HG03025 (cell line): ENCODE measurements at regions not wholly inside any gene's neighbourhood (a gene's known extent, or its start where the extent isn't known, plus 50 kb on each side); places are given as distances from the start of the nearest gene placed in this dataset.

Experiments
- ATAC-seq: cut with Tn5 transposase; IDR thresholded peaks from one replicate; pipeline ENCODE4 v1.9.1; 2021; ENCODE audit warnings: mild to moderate bottlenecking, moderate library complexity; ENCODE audit not compliant: unreplicated experiment, low FRiP score

DNA sequence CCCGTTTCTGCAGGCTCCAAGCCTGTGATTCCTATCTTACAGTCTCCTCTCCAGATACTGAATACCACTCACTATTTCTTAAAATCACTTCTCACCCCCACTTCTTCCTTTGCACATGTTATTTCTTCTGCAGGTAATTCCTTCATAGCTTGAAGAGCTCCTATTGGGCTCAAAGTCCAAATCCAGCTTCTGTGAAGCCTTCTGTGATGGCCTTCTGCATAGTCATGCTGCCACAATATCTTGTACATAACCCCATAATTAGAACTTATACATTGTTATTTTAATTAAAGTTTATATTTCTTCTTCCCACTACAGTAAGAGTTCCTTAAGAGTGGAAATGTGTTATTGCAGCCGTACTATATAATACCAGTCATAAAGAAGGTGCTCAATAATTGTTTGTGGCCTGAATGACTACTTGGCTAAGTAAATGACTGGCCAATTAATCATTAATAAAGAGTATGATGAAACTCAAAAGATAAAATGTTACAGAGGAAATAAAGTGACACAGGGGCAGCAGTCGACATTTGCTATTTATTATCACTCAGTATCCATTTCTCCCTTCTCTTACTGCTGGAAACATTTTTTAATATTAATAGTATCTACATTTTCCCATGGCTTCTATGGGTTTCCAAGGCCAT is 886.6 kb downstream of the TTLL7 start:
- no peak for ATAC-seq

DNA sequence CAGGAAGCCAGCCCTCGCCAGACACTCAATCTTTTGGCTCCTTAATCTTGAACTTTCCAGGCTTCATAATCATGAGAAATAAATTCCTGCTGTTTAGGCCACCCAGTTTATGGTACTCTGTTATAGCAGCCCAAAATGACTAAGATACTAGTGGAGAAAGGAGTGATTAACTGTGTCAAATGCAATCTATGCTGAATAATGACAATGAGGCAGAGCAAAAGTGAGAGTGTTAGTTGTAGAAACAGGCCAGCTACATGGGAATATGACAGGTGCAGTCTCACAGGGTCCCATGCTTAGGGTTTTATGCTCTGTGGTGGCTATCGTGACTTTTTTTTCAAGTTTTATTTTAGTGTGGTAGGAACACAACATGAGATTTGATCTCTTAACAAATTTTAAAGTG is 888.8 kb downstream of the TTLL7 start:
- ATAC-seq: no peak

DNA sequence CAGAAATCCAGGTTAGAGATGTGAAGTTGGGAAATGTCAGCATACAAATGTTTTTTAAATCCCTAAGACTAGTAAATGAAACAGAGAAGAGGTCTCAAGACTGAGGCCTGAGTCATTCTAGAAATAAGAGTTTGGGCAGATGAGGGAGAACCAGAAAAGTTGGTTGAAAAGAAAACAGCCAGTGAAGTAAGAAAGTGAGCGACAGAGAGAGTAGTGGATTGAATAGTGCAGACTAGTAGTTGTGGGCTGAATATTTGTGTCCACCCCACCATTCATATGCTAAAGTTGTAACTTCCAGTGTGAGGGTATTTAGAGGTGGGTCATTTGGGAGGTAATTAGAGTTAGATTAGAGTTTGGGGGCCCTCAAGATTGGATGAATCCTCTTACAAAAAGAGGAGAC is 889.2 kb downstream of the TTLL7 start:
- ATAC-seq: no peak

DNA sequence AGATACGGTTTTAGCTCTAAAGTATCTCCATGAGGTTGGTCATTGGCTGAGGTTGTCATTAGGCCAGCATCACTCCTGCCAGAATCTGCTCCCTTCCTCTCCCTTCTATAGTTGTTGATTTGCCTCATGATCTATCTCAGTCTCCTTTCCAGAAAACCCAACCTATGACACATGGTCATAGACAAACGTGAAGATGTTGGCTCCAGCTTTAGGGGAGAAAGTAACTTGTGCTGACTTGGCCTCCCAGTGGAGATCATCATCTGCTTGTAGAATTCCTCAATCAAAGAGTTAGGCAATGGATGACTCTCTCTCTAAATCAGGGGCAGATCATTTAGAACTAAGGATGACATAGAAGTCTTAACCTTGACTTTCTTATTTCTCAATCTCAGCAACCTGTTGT is 894.4 kb downstream of the TTLL7 start:
- ATAC-seq: no peak

DNA sequence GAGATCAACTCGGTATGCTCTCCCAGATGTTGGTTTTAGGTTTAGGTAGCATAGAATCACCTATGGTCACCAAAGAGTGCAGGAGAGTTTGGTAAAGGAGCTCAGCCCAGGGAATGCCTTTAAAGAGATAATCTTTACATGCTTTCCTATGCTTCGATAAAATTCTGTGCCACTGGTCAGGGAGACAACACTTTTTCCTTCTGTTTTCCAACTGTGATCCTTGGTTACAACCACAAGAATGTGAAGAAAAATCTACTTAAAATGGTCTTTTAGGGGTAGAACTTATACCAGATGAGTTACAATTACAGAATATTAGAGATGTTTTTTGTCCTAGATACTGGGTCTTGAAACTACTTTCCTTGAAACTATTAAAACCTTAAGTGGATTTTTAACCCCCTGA is 895.6 kb downstream of the TTLL7 start:
- no peak for ATAC-seq

DNA sequence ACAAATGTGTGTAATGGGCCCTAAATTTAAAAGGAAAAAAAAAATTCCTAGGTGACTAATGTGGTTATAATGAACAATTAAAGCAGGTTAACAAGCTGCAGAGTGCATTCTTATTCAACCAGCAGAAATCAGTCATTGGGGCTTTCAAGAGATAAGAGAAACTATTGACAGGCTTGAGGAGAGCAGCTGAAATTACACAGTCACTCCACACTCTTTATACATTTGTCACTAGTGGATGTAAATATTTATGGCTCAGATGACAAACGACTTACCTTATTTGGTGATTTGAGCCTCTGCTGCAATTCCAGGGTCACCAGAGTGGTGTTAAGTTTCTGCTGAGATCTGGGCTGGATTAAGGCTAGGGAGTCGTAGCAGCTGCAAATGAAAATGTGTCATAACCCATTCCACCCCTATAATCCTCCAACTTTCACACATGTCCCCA is 896.3 kb downstream of the TTLL7 start:
- ATAC-seq: no peak

DNA sequence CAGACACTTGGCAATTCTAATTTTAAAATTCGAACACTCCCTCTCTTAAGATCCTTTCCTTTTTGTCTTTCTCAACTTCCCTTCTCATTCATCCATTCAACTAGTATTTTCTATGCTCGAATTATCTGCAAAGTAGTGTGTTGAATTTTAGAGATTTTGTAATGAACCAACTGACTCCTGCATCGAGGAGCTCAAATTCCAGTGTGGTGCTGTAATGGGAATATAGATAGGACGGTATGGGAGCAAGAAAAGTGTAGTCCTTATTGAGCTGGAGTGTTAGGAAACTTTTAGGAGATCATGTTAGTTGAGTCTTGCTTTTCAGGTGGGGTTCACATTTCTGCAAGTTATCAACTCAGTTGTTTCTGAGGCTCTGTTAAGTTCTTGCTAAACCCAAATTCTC is 897.5 kb downstream of the TTLL7 start:
- no peak for ATAC-seq

DNA sequence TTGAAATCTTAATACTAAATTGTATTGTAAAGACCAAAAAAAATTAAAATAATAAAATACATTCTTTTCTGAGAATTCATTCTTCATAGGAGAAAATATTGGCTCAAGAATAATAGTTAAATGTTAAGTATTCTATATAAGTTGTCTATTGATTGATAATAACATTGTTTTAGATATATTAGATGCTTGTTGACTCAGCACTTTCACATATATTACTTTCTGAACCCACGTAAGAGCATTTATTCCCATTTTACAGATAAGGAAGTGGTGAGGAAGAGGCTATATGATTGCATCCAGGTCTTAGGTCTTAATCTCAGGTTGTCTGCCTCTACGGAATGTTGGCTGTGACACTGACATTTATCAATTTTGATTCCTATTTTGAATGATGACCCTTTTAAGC is 898.8 kb downstream of the TTLL7 start:
- ATAC-seq: no peak

DNA sequence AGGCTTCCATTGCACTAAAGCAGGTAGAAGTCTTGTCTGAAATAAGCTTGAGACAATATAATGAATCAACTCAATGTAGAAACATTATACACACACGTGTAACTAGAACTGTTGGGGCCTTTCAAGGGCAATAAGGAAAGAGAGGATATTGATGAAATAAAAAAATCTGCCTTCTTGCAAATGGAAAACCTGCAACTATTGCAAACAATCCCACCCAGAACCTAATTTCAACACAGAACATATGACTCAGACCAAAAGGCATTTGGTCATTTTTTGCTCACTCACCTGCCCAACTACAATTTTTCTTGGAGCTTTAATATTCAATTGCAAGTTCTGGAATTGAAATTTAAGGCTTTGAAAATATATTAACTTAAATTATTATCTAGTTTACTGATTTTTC is 900.1 kb downstream of the TTLL7 start:
- no peak for ATAC-seq

DNA sequence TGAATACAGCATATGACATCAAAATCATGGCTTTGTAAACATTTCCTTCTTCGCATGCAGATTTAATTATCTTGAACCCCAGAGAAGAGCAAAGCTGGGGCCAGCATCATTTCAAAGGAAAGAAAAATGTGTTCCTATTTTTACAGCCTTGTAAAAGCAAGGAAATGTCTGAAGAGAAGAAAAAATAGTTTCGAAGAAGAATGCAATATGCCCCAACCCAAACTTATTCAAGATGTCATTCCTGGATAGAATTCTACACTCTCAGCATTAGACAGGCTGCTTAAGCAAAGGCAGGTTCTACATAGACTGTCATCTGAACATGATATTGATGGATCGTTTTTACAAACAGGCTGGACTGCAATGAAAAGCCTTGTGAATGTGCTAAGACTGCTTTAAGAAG is 900.8 kb downstream of the TTLL7 start:
- ATAC-seq: no peak

DNA sequence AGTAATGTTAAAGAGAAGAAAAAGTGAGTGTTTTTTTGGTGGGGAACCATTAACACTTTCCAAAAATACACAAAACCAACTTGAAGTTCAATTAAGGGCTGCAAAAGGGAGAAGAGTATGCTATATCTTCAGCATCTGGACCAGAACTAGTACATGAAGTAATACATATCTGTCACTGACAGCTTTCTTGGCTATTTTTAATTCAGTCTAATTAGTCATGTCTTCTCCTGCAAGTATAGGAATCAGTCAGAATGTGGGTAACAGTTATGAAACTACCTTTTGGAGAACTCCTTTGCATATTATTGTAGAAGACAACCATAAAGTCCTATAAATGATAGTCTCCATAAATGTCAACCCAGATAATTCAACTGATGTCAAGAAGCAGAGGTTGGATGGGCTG is 901.2 kb downstream of the TTLL7 start:
- ATAC-seq: no peak

DNA sequence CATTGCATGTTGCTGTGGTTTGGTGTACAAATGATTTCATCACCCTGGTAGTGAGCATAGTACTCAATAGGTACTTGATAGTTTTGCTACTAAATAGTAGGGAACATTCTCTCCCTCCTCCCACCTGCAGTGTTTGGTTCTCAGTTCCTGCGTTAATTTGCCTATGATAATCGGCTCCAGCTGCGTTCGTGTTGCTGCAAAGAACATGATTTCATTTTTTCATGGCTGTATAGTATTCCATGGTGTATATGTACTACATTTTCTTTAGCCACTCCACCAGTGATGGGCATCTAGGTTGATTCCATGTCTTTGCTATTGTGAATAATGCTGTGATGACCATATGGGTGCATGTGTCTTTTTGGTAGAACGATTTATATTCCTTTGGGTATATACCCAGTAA is 903.4 kb downstream of the TTLL7 start:
- no peak for ATAC-seq

DNA sequence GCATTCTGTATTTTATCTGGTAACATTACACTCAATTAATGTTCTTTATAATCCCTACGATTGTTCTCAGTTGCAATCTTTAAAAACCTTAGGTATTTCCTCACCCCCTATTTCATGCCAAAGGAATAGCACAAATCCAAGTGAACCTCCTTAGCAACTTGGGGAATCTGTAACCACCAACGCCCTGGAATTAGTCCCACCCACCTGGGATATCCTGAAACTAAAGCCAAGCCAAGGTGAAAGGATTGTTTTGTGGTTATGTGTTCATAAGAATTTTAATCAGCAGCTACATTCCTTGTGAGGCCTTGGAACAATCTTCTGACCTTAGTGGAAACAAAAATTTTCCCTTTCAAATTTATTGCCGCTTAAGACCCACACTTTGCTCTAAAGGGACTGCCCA is 908.7 kb downstream of the TTLL7 start:
- no peak for ATAC-seq

DNA sequence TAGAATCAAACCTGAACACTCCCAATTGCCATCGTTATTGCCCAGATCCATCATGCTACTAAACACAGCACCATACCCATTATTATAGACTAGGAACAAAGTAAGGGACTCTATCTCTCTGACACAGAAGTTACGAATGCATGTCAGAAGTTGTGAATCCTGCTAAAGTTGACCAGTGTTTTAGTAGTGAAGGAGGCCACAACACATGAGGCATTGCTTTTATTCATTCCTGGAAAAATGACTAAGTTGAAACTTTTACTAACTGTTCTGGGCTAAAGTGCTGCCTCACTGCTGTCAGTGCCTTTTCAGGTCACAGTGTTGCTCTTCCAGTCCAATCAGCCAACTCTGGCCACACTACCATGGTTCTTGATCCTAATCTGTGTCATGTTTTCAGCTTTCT is 911.1 kb downstream of the TTLL7 start:
- ATAC-seq: no peak

DNA sequence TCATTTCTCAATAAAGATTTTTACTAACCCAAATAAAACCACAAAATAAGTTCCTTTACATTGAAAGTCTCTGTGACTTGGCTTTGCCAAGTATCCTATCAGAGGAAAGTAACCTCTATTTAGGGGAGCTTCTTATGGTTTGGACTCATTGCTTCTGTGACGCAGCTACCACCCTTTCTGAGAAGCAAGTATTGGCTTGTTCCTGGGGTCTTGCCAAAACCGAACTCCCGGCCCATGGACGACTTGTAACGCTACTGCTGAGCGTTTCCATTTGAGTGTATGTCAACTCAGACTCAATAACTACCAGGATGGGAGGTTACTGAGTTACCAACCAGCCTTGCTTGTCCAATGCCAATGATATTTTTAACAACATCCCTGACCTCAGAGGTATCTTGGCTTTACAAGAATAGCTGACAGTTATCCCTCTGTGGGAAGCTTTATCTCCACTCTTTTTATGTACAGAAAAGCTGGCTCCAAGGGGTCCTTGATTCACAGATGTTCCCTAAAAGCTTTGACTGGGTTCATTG is 911.9 kb downstream of the TTLL7 start:
- ATAC-seq: no peak

DNA sequence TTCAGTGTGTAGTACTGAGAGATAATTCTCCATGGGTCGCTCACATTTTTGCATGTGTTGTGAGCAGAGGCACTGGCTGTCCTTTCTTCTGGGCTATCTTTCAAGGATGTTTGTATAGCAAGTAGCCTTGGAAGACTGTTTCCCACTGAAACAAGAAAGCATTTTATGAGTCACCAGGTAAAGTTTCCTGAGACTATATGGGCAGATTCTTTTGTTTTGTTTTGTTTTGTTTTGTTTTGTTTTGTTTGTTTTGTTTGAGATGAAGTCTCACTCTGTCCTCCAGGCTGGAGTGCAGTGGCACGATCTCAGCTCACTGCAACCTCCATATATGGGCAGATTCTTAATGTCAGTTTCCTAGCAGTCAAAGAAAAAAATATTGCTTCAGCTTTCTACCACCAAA is 912.6 kb downstream of the TTLL7 start:
- no peak for ATAC-seq

DNA sequence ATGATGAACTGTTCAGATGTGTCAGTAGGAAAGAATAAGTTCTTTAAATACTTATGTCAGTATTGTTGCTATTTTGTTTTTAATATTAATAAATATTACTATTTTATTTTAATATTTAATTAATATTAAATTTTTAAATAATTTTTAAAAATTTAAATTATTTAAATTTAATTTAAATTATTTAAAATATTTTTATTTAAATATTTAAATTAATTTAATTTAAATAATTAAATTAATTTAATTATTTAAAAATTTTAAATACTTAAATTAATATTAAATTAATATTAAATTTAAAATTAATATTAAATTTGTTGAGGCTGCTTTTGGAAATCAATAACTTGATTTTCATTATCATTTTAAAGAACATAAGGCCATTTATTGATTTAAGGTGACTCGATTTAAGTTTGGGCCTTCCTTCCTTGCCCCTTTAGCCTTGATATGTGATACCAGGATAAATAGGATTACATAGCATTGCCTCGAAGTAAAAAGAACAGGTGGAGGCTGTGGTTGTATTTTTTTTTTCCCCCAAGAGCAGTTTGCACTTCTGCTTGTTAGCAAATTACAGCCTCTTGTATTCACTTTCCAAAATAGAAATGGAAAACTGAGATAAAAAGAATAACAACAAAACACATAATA is 915.2 kb downstream of the TTLL7 start:
- no peak for ATAC-seq

DNA sequence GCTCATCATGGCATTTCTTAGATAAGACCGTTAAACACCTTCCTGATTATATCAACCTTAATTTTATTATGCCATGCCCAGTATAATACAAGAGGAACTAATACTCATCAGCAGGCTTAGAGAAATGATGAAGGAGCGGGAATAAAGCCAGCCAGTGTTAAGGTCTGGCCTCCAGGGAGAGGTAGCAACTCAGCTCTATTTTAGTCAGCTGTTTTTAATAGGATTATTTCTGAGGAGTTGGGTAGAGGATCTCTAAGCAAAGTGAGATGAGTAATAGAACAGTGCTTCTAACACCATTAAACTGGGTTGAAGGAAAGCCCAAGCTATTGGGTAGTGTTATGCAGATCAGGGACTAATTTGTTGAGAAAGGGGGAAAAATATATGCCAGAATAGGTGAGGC is 921.5 kb downstream of the TTLL7 start:
- no peak for ATAC-seq

DNA sequence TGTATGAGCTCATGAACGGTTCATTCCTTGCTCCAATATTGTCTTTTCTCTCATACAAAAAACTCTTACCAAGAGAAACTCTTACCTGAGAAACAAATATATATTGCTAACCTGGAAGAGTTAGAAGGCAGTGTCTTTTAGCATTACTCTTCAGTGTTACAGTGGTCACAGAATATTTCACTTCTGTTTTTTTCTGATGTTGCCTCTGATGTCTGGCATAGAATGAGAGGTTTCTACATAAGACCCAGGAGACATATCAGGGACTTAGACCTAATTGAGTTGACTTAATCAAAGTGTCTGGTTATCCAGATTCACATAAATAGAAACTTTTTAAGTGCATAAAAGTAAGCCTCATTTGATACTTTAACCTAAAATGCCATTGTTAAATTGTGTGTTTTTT is 923.8 kb downstream of the TTLL7 start:
- ATAC-seq: no peak

DNA sequence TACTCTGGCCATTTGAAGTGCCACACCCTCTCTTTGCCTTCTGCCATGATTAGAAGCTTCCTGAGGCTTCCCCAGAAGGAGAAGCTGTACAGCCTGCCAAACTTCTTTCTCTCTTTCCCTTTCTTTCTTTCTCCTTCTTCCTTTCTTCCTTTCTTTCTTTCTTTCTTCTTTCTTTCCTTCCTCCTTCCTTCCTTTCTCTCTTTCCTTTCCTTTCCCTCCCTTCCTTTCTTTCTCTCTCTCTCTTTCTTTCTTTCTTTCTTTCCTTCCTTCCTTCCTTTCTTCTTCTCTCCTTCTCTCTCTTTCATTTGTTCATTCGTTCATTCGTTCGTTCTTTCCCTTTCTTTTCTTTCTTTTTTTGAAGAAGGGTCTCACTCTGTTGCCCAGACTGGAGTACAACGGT is 931.0 kb downstream of the TTLL7 start:
- ATAC-seq: no peak

DNA sequence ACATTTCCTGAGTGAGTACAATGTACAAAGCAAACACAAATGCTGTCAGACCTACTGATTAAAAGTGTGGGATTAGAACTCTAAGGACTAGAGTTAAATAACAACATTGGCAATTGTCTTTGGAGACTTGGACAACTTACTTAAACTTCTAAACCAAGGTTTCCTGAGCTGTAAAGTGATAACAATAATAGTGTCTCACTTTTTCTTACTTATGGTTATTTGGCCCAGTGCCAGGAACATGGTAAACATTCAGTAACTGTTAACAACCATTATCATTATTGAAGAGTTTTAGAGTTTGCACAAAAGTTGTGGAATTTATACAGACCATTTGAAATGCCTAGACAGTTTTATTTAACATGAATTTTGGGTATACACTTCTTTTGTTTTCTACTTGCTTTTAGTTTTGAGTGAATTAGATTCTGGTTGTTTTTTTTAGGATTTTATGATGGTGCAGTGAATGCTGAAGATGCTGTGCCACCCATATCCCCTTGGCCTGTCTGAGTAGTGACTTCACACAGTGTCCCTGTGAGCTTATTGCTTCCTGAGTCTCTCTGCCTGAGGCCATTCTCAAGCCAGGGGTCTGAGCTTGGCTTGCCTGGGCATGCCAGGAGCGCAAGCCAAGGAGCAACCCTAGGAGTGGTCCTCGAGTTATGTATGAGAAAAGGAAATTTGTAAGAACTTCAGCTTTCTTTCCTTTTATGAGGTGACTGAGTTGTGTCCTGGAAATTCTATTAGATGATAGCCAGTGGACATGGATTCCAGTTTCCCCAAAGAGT is 932.8 kb downstream of the TTLL7 start:
- no peak for ATAC-seq
